Stomach (tissue), 8 donors: ENCODE measurements at regions not wholly inside any gene's neighbourhood (a gene's known extent, or its start where the extent isn't known, plus 50 kb on each side); places are given as distances from the start of the nearest gene placed in this dataset.
"Not testable (repeated sequence)": the region's sequence is repeated elsewhere in the genome, so short reads cannot be mapped to it uniquely, and the experiment has no call there.

Experiments used
- DNase-seq, 2 donors: peaks; one replicate each; pipeline versions ENCODE4 v3.0.0 to v3.0.0-alpha.2; 2013 to 2019
- H3K27ac ChIP-seq, 5 donors: fragments of 200-600 bp in 4 of 5; sonication (generic) in 4 of 5; one replicate each; pipeline ENCODE4 v1.5.1; 2013 to 2019; ENCODE audit warnings: mild to moderate bottlenecking in 1 of 5, moderate library complexity in 1 of 5
- H3K27me3 ChIP-seq, 3 donors: fragments of 200-600 bp; sonication (generic); one replicate each; pipeline ENCODE4 v1.5.1; 2017 to 2019; ENCODE audit warnings: mixed run types in 1 of 3
- H3K36me3 ChIP-seq, 4 donors: fragments of 200-600 bp; sonication (generic); 1 replicate in 3 of 4; 2 replicates in 1 of 4; pipeline ENCODE4 v1.5.1; 2016 to 2019
- H3K4me1 ChIP-seq, 4 donors: fragments of 200-600 bp; sonication (generic); one replicate each; pipeline ENCODE4 v1.5.1; 2016 to 2019
- H3K4me3 ChIP-seq, 4 donors: fragments of 200-600 bp; sonication (generic) in 3 of 4; one replicate each; pipeline ENCODE4 v1.5.1; 2016 to 2019; ENCODE audit warnings: mild to moderate bottlenecking in 1 of 4
- H3K9me3 ChIP-seq, 4 donors: fragments of 200-600 bp; sonication (generic); one replicate each; pipeline ENCODE4 v1.5.1; 2016 to 2019
- EP300 ChIP-seq: sonication (generic); formaldehyde crosslinking; IDR thresholded peaks from one replicate; pipeline ENCODE4 v1.6.1; 2017; ENCODE audit warnings: antibody characterized with exemption
- POLR2A ChIP-seq, 4 donors: fragments of 450-650 bp; IDR thresholded peaks; one replicate each; pipeline ENCODE4 v1.6.1; 2016; ENCODE audit warnings: antibody characterized with exemption in 4 of 4, control low read depth in 2 of 4, mild to moderate bottlenecking in 1 of 4, moderate library complexity in 1 of 4
- POLR2AphosphoS5 ChIP-seq, 3 donors: sonication (generic); formaldehyde crosslinking; IDR thresholded peaks; one replicate each; pipeline ENCODE4 v1.6.1; 2016; ENCODE audit warnings: antibody characterized with exemption in 3 of 3
- WGBS, 5 donors: extraction: QIAGEN DNeasy Blood & Tissue Kit in 3 of 5; methylation state at CpG; one replicate each; pipeline versions ENCODE4 v1.1.5 to v1.1.7; 2013 to 2018; 5-methylcytosine and 5-hydroxymethylcytosine counted together
- intact Hi-C: fragments of 100-400 bp; cut with DNase I; formaldehyde crosslinking; loops from one replicate; pipeline ENCODE4 v1.15.1; 2023; ENCODE audit warnings: low total_unique reads
- TF ChIP-seq, protein P1 (sequence below), 7 experiments: fragments of 450-650 bp in 4 of 7; fragments of 200-600 bp in 3 of 7; sonication (generic) in 3 of 7; IDR thresholded peaks; one replicate each; pipeline ENCODE4 v1.5.1; 2016 to 2019; ENCODE audit warnings: antibody characterized with exemption in 7 of 7, control low read depth in 2 of 7, mild to moderate bottlenecking in 1 of 7
- donor health status: healthy with polysubstance abuse.
- donor health status: Bipolar disorder and iron deficiency.
- donor health status: healthy.

DNA sequence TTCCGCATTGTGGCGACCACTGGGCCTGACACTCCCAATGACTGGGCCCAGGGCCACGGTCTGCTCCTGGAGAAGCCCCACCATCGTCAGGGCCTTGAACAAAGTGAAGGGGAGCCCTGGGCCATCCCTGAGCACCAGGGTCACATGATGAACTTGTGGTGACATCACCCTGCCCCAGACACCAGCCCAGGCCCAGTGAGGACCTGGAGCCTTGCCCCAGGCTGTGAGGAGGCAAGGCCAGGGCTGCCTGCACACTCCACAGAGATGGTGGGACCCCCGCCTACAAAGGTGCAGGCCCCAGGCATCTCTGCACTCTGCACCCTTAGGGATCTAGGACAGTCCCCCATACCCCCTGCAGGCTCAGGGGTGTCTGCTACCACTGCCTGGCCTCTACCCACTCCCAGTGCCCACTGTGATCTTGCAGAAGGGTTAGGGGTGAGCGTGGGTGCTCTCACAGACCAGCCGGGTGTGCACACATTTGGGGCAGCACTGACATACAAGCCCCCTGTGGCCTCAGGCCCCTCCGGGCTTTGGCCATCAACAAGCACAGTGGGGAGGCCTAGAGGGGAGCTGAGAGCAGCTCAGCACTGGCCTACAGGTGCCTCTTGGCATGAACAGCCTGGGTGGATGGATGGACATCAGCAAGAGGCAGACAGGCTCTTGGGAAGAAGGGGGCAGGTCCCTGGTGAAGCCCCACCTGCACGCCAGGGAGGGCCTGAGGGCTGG, 624.0 kb upstream of the LRRTM4 start:
- Histone ChIP-seq H3K27me3 (no peaks in the 10 kb centered on the region), H3K9me3 (peaks cover 0 to 12% (median 0%) of the 10 kb centered on the region in 4 donors), H3K4me3 (no peak overlapping the region), H3K36me3 (no peaks in the 10 kb centered on the region), H3K27ac (no peak overlapping the region), H3K4me1 (no peaks in the 10 kb centered on the region)
- 85 to 90% (median 87%) methylated on average over 3 to 9 of the region's 9 CpGs for WGBS, 5 donors
- TF ChIP-seq, protein P1, sequence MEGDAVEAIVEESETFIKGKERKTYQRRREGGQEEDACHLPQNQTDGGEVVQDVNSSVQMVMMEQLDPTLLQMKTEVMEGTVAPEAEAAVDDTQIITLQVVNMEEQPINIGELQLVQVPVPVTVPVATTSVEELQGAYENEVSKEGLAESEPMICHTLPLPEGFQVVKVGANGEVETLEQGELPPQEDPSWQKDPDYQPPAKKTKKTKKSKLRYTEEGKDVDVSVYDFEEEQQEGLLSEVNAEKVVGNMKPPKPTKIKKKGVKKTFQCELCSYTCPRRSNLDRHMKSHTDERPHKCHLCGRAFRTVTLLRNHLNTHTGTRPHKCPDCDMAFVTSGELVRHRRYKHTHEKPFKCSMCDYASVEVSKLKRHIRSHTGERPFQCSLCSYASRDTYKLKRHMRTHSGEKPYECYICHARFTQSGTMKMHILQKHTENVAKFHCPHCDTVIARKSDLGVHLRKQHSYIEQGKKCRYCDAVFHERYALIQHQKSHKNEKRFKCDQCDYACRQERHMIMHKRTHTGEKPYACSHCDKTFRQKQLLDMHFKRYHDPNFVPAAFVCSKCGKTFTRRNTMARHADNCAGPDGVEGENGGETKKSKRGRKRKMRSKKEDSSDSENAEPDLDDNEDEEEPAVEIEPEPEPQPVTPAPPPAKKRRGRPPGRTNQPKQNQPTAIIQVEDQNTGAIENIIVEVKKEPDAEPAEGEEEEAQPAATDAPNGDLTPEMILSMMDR (IDR thresholded peaks at IDR 0.05), result no peak
- TF ChIP-seq POLR2AphosphoS5 (IDR thresholded peaks at IDR 0.05) (no peak), EP300 (no peak), POLR2A (IDR thresholded peaks at IDR 0.05) (no peak)
- no peak for DNase-seq
- intact Hi-C loops, result no loop called here

DNA sequence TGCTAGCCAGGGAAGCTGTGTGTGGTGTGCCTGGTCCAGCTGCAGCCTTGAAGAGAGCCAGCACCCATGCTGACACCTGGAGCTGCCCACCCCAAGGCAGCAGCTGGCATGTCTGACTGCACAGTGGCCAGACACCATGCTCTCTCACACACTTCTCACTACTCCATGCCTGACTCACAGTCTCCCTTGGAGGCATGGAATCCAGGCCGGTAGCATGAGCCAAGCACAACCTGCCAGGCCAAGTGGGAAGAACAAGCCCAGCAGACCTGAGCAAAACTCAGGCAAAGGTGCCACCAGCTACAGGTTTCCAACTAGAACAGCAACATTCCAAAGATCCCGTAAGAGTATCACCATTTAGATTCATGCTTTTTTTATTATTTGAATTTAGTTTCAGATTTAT, 625.3 kb upstream of the LRRTM4 start:
- no peak for DNase-seq
- H3K27ac ChIP-seq, result no peak overlapping the region
- no peaks in the 10 kb centered on the region for H3K27me3 ChIP-seq
- no peaks in the 10 kb centered on the region for H3K4me1 ChIP-seq
- 65 to 88% (median 73%) methylated on average over 2 of the region's 2 CpGs for WGBS, 5 donors
- no peaks in the 10 kb centered on the region for H3K36me3 ChIP-seq
- no peak overlapping the region for H3K4me3 ChIP-seq
- intact Hi-C loops, result no loop called here
- TF ChIP-seq, protein P1 (IDR thresholded peaks at IDR 0.05), result no peak
- TF ChIP-seq POLR2A (IDR thresholded peaks at IDR 0.05) (no peak), EP300 (no peak)
- H3K9me3 ChIP-seq, result peaks cover 0 to 12% (median 0%) of the 10 kb centered on the region in 4 donors

DNA sequence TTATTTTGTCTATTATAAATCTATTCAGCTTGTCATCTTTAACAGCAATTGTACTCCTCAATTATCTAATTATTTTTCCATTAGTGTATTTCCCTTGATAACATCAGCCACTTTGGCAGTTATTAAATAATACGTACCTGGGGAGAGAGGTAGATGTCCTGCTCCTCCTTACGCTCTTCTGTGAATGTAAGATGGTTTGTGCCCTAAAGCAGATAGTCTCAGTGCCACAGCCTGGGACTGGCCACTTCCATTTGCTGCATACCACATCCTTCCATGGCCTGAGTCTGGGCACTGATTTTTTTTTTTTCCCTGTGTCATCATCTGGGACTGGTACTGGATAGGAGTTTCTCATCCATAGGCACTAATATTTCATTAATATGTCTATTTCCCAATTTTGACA, 632.4 kb upstream of the LRRTM4 start:
- Histone ChIP-seq H3K4me3 (no peak overlapping the region), H3K27ac (no peak overlapping the region), H3K27me3 (no peaks in the 10 kb centered on the region), H3K9me3 (no peaks in the 10 kb centered on the region), H3K36me3 (no peaks in the 10 kb centered on the region), H3K4me1 (no peaks in the 10 kb centered on the region)
- intact Hi-C loops, result no loop called here
- TF ChIP-seq, protein P1 (IDR thresholded peaks at IDR 0.05), result no peak
- TF ChIP-seq POLR2A (IDR thresholded peaks at IDR 0.05) (no peak), POLR2AphosphoS5 (IDR thresholded peaks at IDR 0.05) (no peak), EP300 (no peak)
- 66 to 91% (median 71%) methylated on average over 2 of the region's 2 CpGs for WGBS, 5 donors
- no peak for DNase-seq

DNA sequence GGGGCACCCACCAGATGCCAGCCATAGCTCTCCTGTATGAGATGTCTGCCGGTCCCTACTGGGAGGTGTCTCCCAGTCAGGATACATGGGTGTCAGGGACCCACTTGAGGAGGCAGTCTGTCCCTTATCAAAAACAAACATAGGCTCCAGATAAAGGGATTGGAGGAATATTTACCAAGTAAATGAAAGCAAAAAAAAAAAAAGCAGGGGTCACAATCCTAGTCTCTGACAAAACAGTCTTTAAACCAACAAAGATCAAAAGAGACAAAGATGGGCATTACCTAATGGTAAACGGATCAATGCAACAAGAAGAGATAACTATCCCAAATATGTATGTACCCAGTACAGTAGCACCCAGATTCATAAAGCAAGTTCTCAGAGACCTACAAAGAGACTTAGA, 640.0 kb upstream of the LRRTM4 start:
- Histone ChIP-seq H3K36me3 (no peaks in the 10 kb centered on the region), H3K4me1 (no peaks in the 10 kb centered on the region), H3K9me3 (peaks cover 0 to 16% (median 0%) of the 10 kb centered on the region in 4 donors), H3K4me3 (no peak overlapping the region), H3K27ac (no peak overlapping the region), H3K27me3 (no peaks in the 10 kb centered on the region)
- DNase-seq, result no peak
- intact Hi-C loops, result no loop called here
- WGBS, 5 donors, result 42 to 67% (median 54%) methylated on average over 2 of the region's 2 CpGs
- TF ChIP-seq POLR2AphosphoS5 (IDR thresholded peaks at IDR 0.05), result no peak
- TF ChIP-seq EP300, result no peak
- TF ChIP-seq POLR2A (IDR thresholded peaks at IDR 0.05), result no peak
- TF ChIP-seq, protein P1 (IDR thresholded peaks at IDR 0.05), result no peak

DNA sequence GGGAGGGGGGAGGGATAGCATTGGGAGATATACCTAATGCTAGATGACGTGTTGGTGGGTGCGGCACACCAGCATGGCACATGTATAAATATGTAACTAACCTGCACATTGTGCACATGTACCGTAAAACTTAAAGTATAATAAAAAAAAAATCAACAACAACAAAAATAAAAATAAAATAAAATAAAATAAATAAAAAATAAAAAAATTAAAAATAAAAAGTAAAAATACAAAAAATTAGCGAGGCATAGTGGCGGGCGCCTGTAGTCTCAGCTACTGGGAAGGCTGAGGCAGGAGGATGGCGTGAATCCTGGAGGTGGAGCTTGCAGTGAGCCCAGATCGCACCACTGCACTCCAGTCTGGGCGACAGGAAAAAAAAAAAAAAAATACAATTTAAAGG, 650.0 kb upstream of the LRRTM4 start:
- H3K27ac ChIP-seq, H3K4me3 ChIP-seq, H3K27me3 ChIP-seq, intact Hi-C loops, DNase-seq, H3K9me3 ChIP-seq, H3K4me1 ChIP-seq, H3K36me3 ChIP-seq: not testable (repeated sequence)
- WGBS, 5 donors, result 89 to 96% (median 91%) methylated on average over 9 of the region's 9 CpGs
